H1 (cell line): ENCODE measurements at regions not wholly inside any gene's neighbourhood (a gene's known extent, or its start where the extent isn't known, plus 50 kb on each side); places are given as distances from the start of the nearest gene placed in this dataset.

Experiments
- BCL11A ChIP-seq, 2 experiments: IDR thresholded peaks; one replicate each; pipeline ENCODE4 v1.6.1; 2011; ENCODE audit warnings: low read depth in 2 of 2, low read length in 2 of 2, mild to moderate bottlenecking in 2 of 2
- CEBPB ChIP-seq: IDR thresholded peaks from 2 replicates; pipeline ENCODE4 v1.6.1; 2012; ENCODE audit warnings: low read depth, low read length
- CHD1 ChIP-seq: IDR thresholded peaks from 2 replicates; pipeline ENCODE4 v1.6.1; 2012; ENCODE audit warnings: low read depth, low read length, improper control_type of control experiment
- FOSL1 ChIP-seq: IDR thresholded peaks from 2 replicates; pipeline ENCODE4 v1.6.1; 2011; ENCODE audit warnings: mild to moderate bottlenecking, low read depth, low read length, moderate library complexity; ENCODE audit not compliant: insufficient read depth
- KDM5A ChIP-seq: fragments of 200-600 bp; IDR thresholded peaks from 2 replicates; pipeline ENCODE4 v1.7.1; 2012; ENCODE audit warnings: mild to moderate bottlenecking, low read length, inconsistent platforms, mixed read lengths
- POLR2AphosphoS5 ChIP-seq: IDR thresholded peaks from 2 replicates; pipeline ENCODE4 v1.6.1; 2011; ENCODE audit warnings: low read depth, low read length
- TF ChIP-seq, protein P1 (sequence below): fragments of 300-600 bp; sonication (generic); IDR thresholded peaks from 2 replicates; pipeline ENCODE4 v1.7.1; 2012; ENCODE audit warnings: low read length, moderate library complexity, mild to moderate bottlenecking, inconsistent platforms; ENCODE audit not compliant: insufficient replicate concordance
- TF ChIP-seq, protein P2 (sequence below): IDR thresholded peaks from 2 replicates; pipeline ENCODE4 v1.6.1; 2012; ENCODE audit warnings: inconsistent platforms
- TF ChIP-seq, protein P3 (sequence below), 3 experiments: IDR thresholded peaks; 1 replicate in 2 of 3; 2 replicates in 1 of 3; pipeline versions ENCODE4 v1.5.1 to v1.6.1; 2011; ENCODE audit warnings: low read length in 3 of 3, mild to moderate bottlenecking in 3 of 3, inconsistent platforms in 2 of 3, low read depth in 1 of 3, moderate library complexity in 1 of 3; ENCODE audit not compliant: insufficient read depth in 1 of 3; ENCODE audit errors: control extremely low read depth in 1 of 3

DNA sequence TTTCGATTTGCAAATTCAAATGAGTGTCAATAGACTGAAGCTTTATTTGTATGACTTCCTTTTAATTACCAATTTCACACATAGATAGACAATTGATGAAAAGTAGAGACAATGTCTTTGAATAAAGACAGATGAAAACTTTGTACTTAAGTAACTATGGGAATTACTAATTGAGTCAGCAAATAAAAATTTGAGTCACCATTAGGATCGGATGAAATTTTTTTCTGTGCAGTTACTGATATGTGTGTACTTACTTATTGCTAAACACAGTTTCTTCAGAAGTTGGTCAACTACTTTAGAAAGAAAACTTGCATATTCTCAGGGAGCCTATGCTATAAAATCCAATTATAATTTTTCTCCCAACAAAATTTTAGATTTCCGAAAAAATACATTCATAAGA is 224.9 kb upstream of the SLC16A7 start (continued):
- TF ChIP-seq, protein P1, sequence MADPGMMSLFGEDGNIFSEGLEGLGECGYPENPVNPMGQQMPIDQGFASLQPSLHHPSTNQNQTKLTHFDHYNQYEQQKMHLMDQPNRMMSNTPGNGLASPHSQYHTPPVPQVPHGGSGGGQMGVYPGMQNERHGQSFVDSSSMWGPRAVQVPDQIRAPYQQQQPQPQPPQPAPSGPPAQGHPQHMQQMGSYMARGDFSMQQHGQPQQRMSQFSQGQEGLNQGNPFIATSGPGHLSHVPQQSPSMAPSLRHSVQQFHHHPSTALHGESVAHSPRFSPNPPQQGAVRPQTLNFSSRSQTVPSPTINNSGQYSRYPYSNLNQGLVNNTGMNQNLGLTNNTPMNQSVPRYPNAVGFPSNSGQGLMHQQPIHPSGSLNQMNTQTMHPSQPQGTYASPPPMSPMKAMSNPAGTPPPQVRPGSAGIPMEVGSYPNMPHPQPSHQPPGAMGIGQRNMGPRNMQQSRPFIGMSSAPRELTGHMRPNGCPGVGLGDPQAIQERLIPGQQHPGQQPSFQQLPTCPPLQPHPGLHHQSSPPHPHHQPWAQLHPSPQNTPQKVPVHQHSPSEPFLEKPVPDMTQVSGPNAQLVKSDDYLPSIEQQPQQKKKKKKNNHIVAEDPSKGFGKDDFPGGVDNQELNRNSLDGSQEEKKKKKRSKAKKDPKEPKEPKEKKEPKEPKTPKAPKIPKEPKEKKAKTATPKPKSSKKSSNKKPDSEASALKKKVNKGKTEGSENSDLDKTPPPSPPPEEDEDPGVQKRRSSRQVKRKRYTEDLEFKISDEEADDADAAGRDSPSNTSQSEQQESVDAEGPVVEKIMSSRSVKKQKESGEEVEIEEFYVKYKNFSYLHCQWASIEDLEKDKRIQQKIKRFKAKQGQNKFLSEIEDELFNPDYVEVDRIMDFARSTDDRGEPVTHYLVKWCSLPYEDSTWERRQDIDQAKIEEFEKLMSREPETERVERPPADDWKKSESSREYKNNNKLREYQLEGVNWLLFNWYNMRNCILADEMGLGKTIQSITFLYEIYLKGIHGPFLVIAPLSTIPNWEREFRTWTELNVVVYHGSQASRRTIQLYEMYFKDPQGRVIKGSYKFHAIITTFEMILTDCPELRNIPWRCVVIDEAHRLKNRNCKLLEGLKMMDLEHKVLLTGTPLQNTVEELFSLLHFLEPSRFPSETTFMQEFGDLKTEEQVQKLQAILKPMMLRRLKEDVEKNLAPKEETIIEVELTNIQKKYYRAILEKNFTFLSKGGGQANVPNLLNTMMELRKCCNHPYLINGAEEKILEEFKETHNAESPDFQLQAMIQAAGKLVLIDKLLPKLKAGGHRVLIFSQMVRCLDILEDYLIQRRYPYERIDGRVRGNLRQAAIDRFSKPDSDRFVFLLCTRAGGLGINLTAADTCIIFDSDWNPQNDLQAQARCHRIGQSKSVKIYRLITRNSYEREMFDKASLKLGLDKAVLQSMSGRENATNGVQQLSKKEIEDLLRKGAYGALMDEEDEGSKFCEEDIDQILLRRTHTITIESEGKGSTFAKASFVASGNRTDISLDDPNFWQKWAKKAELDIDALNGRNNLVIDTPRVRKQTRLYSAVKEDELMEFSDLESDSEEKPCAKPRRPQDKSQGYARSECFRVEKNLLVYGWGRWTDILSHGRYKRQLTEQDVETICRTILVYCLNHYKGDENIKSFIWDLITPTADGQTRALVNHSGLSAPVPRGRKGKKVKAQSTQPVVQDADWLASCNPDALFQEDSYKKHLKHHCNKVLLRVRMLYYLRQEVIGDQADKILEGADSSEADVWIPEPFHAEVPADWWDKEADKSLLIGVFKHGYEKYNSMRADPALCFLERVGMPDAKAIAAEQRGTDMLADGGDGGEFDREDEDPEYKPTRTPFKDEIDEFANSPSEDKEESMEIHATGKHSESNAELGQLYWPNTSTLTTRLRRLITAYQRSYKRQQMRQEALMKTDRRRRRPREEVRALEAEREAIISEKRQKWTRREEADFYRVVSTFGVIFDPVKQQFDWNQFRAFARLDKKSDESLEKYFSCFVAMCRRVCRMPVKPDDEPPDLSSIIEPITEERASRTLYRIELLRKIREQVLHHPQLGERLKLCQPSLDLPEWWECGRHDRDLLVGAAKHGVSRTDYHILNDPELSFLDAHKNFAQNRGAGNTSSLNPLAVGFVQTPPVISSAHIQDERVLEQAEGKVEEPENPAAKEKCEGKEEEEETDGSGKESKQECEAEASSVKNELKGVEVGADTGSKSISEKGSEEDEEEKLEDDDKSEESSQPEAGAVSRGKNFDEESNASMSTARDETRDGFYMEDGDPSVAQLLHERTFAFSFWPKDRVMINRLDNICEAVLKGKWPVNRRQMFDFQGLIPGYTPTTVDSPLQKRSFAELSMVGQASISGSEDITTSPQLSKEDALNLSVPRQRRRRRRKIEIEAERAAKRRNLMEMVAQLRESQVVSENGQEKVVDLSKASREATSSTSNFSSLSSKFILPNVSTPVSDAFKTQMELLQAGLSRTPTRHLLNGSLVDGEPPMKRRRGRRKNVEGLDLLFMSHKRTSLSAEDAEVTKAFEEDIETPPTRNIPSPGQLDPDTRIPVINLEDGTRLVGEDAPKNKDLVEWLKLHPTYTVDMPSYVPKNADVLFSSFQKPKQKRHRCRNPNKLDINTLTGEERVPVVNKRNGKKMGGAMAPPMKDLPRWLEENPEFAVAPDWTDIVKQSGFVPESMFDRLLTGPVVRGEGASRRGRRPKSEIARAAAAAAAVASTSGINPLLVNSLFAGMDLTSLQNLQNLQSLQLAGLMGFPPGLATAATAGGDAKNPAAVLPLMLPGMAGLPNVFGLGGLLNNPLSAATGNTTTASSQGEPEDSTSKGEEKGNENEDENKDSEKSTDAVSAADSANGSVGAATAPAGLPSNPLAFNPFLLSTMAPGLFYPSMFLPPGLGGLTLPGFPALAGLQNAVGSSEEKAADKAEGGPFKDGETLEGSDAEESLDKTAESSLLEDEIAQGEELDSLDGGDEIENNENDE = no peak
- no peak for TF ChIP-seq CEBPB
- no peak for TF ChIP-seq FOSL1
- TF ChIP-seq KDM5A = no peak
- TF ChIP-seq, protein P2, sequence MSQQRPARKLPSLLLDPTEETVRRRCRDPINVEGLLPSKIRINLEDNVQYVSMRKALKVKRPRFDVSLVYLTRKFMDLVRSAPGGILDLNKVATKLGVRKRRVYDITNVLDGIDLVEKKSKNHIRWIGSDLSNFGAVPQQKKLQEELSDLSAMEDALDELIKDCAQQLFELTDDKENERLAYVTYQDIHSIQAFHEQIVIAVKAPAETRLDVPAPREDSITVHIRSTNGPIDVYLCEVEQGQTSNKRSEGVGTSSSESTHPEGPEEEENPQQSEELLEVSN = no peak
- TF ChIP-seq, protein P3, sequence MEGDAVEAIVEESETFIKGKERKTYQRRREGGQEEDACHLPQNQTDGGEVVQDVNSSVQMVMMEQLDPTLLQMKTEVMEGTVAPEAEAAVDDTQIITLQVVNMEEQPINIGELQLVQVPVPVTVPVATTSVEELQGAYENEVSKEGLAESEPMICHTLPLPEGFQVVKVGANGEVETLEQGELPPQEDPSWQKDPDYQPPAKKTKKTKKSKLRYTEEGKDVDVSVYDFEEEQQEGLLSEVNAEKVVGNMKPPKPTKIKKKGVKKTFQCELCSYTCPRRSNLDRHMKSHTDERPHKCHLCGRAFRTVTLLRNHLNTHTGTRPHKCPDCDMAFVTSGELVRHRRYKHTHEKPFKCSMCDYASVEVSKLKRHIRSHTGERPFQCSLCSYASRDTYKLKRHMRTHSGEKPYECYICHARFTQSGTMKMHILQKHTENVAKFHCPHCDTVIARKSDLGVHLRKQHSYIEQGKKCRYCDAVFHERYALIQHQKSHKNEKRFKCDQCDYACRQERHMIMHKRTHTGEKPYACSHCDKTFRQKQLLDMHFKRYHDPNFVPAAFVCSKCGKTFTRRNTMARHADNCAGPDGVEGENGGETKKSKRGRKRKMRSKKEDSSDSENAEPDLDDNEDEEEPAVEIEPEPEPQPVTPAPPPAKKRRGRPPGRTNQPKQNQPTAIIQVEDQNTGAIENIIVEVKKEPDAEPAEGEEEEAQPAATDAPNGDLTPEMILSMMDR (IDR thresholded peaks at IDR 0.05; ENCODE audit: control extremely low read depth in 1 of 3, insufficient read depth in 1 of 3, low read depth in 1 of 3, low read length in 3 of 3) = no peak
- no peak for TF ChIP-seq POLR2AphosphoS5
- no peak for TF ChIP-seq CHD1
- TF ChIP-seq BCL11A (IDR thresholded peaks at IDR 0.05; ENCODE audit: low read depth in 2 of 2, low read length in 2 of 2) = no peak
